HFF-Myc (cell line): ENCODE measurements at regions not wholly inside any gene's neighbourhood (a gene's known extent, or its start where the extent isn't known, plus 50 kb on each side); places are given as distances from the start of the nearest gene placed in this dataset.

Experiments
- DNase-seq: peaks from one replicate; pipeline ENCODE4 v3.0.0-alpha.2; 2011; ENCODE audit warnings: low read depth; ENCODE audit errors: extremely low read depth
- H3K4me3 ChIP-seq: replicated peaks from 2 replicates; pipeline ENCODE4 v1.5.1; 2011; ENCODE audit warnings: low read depth, mild to moderate bottlenecking, control low read depth, low read length
- TF ChIP-seq, protein P1 (sequence below): IDR thresholded peaks from 2 replicates; pipeline ENCODE4 v1.5.1; 2012; ENCODE audit warnings: mild to moderate bottlenecking, low read depth, low read length, control low read depth; ENCODE audit errors: missing control alignments

DNA sequence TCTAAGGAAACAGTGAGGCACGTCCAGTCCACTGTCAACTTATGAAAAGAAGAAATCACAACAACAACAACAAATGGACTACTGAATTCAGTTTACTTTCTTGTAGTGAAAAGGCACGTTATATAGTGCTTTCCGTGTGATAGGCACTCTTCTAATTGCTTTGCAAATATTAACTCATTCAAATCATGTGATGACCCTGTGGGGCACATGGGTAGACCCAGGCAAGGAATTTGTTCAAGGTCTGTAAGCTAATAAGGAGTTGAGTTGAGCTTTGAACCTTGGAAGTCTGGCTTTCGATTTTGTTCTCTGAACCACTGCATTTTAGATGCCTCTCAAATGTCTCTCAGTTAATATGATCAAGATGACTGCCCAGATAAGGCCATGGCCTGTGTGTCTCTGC, 295.1 kb upstream of the RBFOX1 start:
- DNase-seq, result no peak
- no peak overlapping the region for H3K4me3 ChIP-seq
- TF ChIP-seq, protein P1, sequence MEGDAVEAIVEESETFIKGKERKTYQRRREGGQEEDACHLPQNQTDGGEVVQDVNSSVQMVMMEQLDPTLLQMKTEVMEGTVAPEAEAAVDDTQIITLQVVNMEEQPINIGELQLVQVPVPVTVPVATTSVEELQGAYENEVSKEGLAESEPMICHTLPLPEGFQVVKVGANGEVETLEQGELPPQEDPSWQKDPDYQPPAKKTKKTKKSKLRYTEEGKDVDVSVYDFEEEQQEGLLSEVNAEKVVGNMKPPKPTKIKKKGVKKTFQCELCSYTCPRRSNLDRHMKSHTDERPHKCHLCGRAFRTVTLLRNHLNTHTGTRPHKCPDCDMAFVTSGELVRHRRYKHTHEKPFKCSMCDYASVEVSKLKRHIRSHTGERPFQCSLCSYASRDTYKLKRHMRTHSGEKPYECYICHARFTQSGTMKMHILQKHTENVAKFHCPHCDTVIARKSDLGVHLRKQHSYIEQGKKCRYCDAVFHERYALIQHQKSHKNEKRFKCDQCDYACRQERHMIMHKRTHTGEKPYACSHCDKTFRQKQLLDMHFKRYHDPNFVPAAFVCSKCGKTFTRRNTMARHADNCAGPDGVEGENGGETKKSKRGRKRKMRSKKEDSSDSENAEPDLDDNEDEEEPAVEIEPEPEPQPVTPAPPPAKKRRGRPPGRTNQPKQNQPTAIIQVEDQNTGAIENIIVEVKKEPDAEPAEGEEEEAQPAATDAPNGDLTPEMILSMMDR, result no peak

- H3K4me3 ChIP-seq, result no peak overlapping the region
- DNase-seq, result no peak
- TF ChIP-seq, protein P1, result no peak
Observed at GRCh38 chr16:7031031-7031430, 301.6 kb upstream of the RBFOX1 start.

GRCh38 chr16:7027401-7027800, 305.2 kb upstream of the RBFOX1 start:
- H3K4me3 ChIP-seq, result no peak overlapping the region
- TF ChIP-seq, protein P1, result no peak
- DNase-seq, result no peak

- TF ChIP-seq, protein P1, result no peak
- no peak for DNase-seq
- no peak overlapping the region for H3K4me3 ChIP-seq
Observed at GRCh38 chr16:7026639-7027038, 306.0 kb upstream of the RBFOX1 start.

GRCh38 chr16:7025616-7026190, 306.9 kb upstream of the RBFOX1 start:
- TF ChIP-seq, protein P1, result peak; percentile 20
- DNase-seq, result no peak
- no peak overlapping the region for H3K4me3 ChIP-seq

DNA sequence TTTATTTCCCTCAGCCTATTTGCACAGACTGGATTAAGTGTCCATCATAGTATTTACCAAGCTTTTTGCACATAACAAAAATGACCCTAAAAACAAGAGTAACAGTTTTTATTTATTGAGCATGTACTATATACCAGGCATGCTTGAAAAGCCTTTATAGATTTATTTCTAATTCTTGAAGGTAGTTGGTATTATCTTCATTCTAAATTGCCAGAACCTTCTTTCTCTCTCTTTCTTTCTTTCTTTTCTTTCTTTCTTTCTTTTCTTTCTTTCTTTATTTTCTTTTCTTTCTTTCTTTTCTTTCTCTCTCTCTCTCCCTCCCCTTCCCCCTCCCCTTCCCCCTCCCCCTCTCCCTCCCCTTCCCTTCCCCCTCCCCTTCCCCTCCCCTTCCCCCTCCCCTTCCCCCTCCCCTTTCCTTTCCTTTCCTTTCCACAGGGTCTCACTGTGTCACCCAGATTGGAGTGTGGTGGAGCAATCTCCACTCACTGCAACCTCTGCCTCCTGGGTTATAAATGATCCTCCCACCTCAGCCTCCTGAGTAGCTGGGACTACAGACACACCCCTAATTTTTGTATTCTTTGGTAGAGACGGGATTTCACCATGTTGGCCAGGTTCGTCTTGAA, 310.9 kb upstream of the RBFOX1 start:
- H3K4me3 ChIP-seq, result no peak overlapping the region
- DNase-seq, result no peak
- TF ChIP-seq, protein P1, result no peak

GRCh38 chr16:7017006-7017662, 315.5 kb upstream of the RBFOX1 start:
- no peak for DNase-seq
- no peak overlapping the region for H3K4me3 ChIP-seq
- TF ChIP-seq, protein P1, result no peak
